ENCODE measurements at regions not wholly inside any gene's neighbourhood (a gene's known extent, or its start where the extent isn't known, plus 50 kb on each side); places are given as distances from the start of the nearest gene placed in this dataset.
A peak's percentile ranks its signal among the peaks of the same experiment; 100 is the strongest.

DNA sequence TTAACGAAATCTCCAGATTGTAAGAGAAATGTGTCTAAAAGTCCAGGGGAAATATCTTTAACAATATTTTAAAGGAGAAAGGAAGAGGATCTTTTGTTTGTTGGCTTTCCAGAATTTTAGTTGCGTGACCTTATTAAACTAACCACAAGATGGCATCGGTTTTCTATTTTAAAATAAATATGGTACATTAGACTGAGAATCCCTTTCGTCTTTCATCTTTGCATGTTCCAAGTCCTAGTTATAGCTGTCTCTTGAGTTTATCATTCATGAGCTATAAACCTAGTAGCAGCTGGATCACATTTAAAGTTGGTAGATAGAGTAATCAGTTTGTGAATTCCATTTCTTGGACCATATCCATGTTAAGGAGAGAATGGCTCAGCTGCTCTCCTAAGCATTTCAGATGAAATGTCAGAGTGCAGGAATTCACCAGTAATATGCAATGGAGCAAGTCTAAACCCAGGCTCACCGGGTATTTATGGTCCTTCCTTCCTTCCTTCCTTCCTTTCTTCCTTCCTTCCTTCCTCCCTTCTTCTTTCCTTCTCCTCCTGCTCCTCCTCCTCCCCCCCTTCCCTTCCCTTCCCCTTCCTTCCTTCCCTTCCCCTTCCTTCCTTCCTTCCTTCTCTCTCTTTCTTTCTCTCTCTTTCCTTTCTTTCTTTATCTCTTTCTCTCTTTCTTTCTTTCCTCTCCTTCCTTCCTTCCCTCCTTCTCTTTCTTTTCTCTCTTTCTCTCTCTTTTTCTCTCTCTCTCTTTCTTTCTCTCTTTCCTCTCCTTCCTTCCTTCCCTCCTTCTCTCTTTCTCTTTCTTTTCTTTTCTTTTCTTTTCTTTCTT is 57.8 kb upstream of the RAB18 start:
- H3K27ac ChIP-seq = no peak overlapping the region
- H3K36me3 ChIP-seq = no peaks in the 10 kb centered on the region
- H3K4me1 ChIP-seq = no peaks in the 10 kb centered on the region
- H3K4me3 ChIP-seq = no peak overlapping the region
- no peak for DNase-seq (ENCODE audit: low spot score in 2 of 2)
- intact Hi-C loops (cut with DNase I; ENCODE audit: low total_unique reads) = no loop called here
- TF ChIP-seq, protein P1, sequence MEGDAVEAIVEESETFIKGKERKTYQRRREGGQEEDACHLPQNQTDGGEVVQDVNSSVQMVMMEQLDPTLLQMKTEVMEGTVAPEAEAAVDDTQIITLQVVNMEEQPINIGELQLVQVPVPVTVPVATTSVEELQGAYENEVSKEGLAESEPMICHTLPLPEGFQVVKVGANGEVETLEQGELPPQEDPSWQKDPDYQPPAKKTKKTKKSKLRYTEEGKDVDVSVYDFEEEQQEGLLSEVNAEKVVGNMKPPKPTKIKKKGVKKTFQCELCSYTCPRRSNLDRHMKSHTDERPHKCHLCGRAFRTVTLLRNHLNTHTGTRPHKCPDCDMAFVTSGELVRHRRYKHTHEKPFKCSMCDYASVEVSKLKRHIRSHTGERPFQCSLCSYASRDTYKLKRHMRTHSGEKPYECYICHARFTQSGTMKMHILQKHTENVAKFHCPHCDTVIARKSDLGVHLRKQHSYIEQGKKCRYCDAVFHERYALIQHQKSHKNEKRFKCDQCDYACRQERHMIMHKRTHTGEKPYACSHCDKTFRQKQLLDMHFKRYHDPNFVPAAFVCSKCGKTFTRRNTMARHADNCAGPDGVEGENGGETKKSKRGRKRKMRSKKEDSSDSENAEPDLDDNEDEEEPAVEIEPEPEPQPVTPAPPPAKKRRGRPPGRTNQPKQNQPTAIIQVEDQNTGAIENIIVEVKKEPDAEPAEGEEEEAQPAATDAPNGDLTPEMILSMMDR (IDR thresholded peaks at IDR 0.05) = peak in 2 of 3 donors; percentile 54 to 60
- no peak for TF ChIP-seq POLR2A (IDR thresholded peaks at IDR 0.05)
- TF ChIP-seq POLR2AphosphoS5 (IDR thresholded peaks at IDR 0.05) = no peak
- H3K27me3 ChIP-seq = no peaks in the 10 kb centered on the region
- H3K9me3 ChIP-seq = no peaks in the 10 kb centered on the region

DNA sequence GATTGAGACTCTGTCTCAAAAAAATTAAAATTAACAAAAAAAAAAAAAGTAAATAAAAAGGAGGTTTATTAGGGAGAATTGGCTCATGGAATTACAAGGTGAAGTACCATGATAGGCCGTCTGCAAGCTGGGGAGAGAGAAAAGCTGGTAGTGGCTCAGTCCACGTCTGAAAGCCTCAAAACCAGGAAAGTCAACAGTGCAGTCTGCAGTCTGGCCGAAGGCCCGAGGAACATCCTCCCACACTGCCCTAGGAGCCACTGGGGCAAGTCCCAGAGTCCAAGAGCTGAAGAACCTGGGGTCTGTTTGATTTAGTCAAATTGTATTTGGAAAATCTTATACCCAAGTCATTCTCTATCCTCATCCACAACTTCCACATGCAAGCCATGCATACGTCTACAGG is 59.0 kb upstream of the RAB18 start:
- H3K9me3 ChIP-seq = no peaks in the 10 kb centered on the region
- no peak overlapping the region for H3K27ac ChIP-seq
- no peak for DNase-seq (ENCODE audit: low spot score in 2 of 2)
- no peaks in the 10 kb centered on the region for H3K36me3 ChIP-seq
- intact Hi-C loops (cut with DNase I; ENCODE audit: low total_unique reads) = no loop called here
- no peaks in the 10 kb centered on the region for H3K4me1 ChIP-seq
- no peak overlapping the region for H3K4me3 ChIP-seq
- TF ChIP-seq POLR2AphosphoS5 (IDR thresholded peaks at IDR 0.05) = no peak
- no peak for TF ChIP-seq POLR2A (IDR thresholded peaks at IDR 0.05)
- TF ChIP-seq, protein P1 (IDR thresholded peaks at IDR 0.05) = no peak
- H3K27me3 ChIP-seq = no peaks in the 10 kb centered on the region

DNA sequence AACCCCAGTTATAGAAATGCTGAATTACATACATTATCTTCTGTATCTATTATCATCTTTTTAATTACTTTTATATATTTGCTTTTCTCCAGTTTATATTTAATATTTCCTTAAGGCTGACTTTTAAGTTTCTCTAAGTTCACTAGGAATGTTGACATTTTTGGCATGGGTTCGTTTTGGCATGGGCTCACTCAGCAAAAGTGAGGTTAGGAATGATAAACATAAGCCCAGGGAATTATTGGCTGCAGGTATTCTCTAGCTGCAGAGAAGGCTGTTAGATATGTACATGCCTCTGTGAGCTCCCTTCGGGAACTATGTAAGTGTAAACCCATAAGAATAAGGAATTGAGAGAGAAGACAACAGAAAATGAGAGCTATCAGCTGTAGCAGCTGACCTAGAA is 63.6 kb upstream of the RAB18 start:
- Histone ChIP-seq H3K27me3 (no peaks in the 10 kb centered on the region), H3K27ac (no peak overlapping the region), H3K4me3 (no peak overlapping the region), H3K4me1 (no peaks in the 10 kb centered on the region), H3K9me3 (no peaks in the 10 kb centered on the region), H3K36me3 (no peaks in the 10 kb centered on the region)
- no peak for DNase-seq (ENCODE audit: low spot score in 2 of 2)
- TF ChIP-seq POLR2AphosphoS5 (IDR thresholded peaks at IDR 0.05) (no peak), POLR2A (IDR thresholded peaks at IDR 0.05) (no peak)
- TF ChIP-seq, protein P1 (IDR thresholded peaks at IDR 0.05) = no peak
- intact Hi-C loops (cut with DNase I; ENCODE audit: low total_unique reads) = no loop called here

DNA sequence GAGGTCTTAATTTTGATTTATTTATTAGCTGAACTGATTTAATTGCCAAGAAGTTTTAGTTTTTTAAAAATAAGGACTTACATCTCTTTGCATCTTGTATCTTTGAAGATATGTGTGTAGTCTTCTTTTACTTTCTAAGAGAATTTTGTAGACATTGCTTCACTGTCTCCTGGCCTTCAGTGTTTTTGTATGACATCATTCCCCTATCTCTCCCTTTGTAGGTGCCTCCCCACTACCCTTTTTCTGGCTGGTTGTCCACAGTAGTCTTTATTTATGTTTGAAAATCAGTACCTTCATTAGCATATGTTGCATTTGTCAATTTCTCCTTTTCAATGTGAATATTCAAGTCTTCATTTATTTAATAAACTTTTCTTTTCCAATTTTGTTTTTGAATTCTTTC is 64.1 kb upstream of the RAB18 start:
- H3K4me3 ChIP-seq = no peak overlapping the region
- no peaks in the 10 kb centered on the region for H3K36me3 ChIP-seq
- H3K27me3 ChIP-seq = no peaks in the 10 kb centered on the region
- H3K27ac ChIP-seq = no peak overlapping the region
- TF ChIP-seq POLR2AphosphoS5 (IDR thresholded peaks at IDR 0.05) = no peak
- TF ChIP-seq, protein P1 (IDR thresholded peaks at IDR 0.05) = no peak
- no peak for TF ChIP-seq POLR2A (IDR thresholded peaks at IDR 0.05)
- H3K4me1 ChIP-seq = no peaks in the 10 kb centered on the region
- intact Hi-C loops (cut with DNase I; ENCODE audit: low total_unique reads) = no loop called here
- H3K9me3 ChIP-seq = no peaks in the 10 kb centered on the region
- no peak for DNase-seq (ENCODE audit: low spot score in 2 of 2)

DNA sequence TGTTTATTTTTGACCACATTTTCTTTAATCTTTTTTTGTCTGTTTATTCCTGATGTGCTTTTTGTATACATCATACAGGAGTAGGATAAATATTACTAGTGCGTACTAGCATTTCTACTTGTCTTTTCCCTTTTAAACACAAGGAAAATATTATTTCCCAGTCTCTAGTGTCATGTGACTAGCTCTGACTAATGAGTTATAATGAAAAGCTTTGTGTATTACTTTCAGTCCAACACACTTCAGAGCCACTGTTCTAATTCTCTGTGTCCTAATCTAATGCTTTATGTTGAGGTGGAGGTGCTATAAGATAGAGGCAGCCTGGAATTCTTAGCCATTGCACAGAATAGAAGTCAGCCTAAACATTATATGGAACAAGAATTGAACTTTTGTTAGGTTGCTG is 65.0 kb upstream of the RAB18 start:
- Histone ChIP-seq H3K9me3 (no peaks in the 10 kb centered on the region), H3K4me3 (no peak overlapping the region), H3K27ac (no peak overlapping the region), H3K4me1 (no peaks in the 10 kb centered on the region), H3K27me3 (no peaks in the 10 kb centered on the region), H3K36me3 (no peaks in the 10 kb centered on the region)
- intact Hi-C loops (cut with DNase I; ENCODE audit: low total_unique reads) = no loop called here
- no peak for DNase-seq (ENCODE audit: low spot score in 2 of 2)
- no peak for TF ChIP-seq POLR2AphosphoS5 (IDR thresholded peaks at IDR 0.05)
- no peak for TF ChIP-seq POLR2A (IDR thresholded peaks at IDR 0.05)
- TF ChIP-seq, protein P1 (IDR thresholded peaks at IDR 0.05) = no peak
